ENCODE measurements at regions not wholly inside any gene's neighbourhood (a gene's known extent, or its start where the extent isn't known, plus 50 kb on each side); places are given as distances from the start of the nearest gene placed in this dataset.

GRCh38 chr4:175369087-175369486 is 443.0 kb downstream of the GPM6A start:
- TF ChIP-seq PATZ1 (CRISPR knock-in tag; IDR thresholded peaks at IDR 0.05; ENCODE audit: borderline replicate concordance) (no peak), ZNF565 (CRISPR knock-in tag; conservative IDR thresholded peaks at IDR 0.05; ENCODE audit: low read depth) (no peak), CSRNP3 (CRISPR knock-in tag; IDR thresholded peaks at IDR 0.05) (no peak), POU6F1 (CRISPR knock-in tag; IDR thresholded peaks at IDR 0.05; ENCODE audit: borderline replicate concordance, low read depth) (no peak), TSHZ2 (CRISPR knock-in tag; IDR thresholded peaks at IDR 0.05) (no peak), CSDC2 (CRISPR knock-in tag; IDR thresholded peaks at IDR 0.05) (no peak), RARB (CRISPR knock-in tag; IDR thresholded peaks at IDR 0.05) (no peak), TOX (CRISPR knock-in tag; IDR thresholded peaks at IDR 0.05; ENCODE audit: borderline replicate concordance) (no peak), ZNF8 (CRISPR knock-in tag; IDR thresholded peaks at IDR 0.05) (no peak), PPARA (CRISPR knock-in tag; IDR thresholded peaks at IDR 0.05; ENCODE audit: borderline replicate concordance) (no peak), TCF4 (CRISPR knock-in tag; IDR thresholded peaks at IDR 0.05; ENCODE audit: borderline replicate concordance) (no peak), ZFP30 (CRISPR knock-in tag; IDR thresholded peaks at IDR 0.05) (no peak), OSR1 (CRISPR knock-in tag; IDR thresholded peaks at IDR 0.05) (no peak), BACH2 (CRISPR knock-in tag; IDR thresholded peaks at IDR 0.05; ENCODE audit: borderline replicate concordance) (no peak), ZFP3 (CRISPR knock-in tag; IDR thresholded peaks at IDR 0.05) (no peak)
- no peak for ATAC-seq

- ATAC-seq, result no peak
- no peak for TF ChIP-seq ZC3H10 (CRISPR knock-in tag; IDR thresholded peaks at IDR 0.05)
- TF ChIP-seq ZNF8 (CRISPR knock-in tag; IDR thresholded peaks at IDR 0.05), result no peak
- no peak for TF ChIP-seq ISL1 (CRISPR knock-in tag; IDR thresholded peaks at IDR 0.05)
- no peak for TF ChIP-seq PPARA (CRISPR knock-in tag; IDR thresholded peaks at IDR 0.05; ENCODE audit: borderline replicate concordance)
- no peak for TF ChIP-seq TSHZ2 (CRISPR knock-in tag; IDR thresholded peaks at IDR 0.05)
- TF ChIP-seq ZNF565 (CRISPR knock-in tag; conservative IDR thresholded peaks at IDR 0.05; ENCODE audit: low read depth), result no peak
- no peak for TF ChIP-seq POU6F1 (CRISPR knock-in tag; IDR thresholded peaks at IDR 0.05; ENCODE audit: borderline replicate concordance, low read depth)
- TF ChIP-seq BACH2 (CRISPR knock-in tag; IDR thresholded peaks at IDR 0.05; ENCODE audit: borderline replicate concordance), result no peak
- TF ChIP-seq ZNF70 (CRISPR knock-in tag; IDR thresholded peaks at IDR 0.05), result no peak
- TF ChIP-seq CSDC2 (CRISPR knock-in tag; IDR thresholded peaks at IDR 0.05), result no peak
- no peak for TF ChIP-seq GLIS3 (CRISPR knock-in tag; IDR thresholded peaks at IDR 0.05)
- no peak for TF ChIP-seq OSR1 (CRISPR knock-in tag; IDR thresholded peaks at IDR 0.05)
- TF ChIP-seq ESRRG (CRISPR knock-in tag; IDR thresholded peaks at IDR 0.05), result no peak
- no peak for TF ChIP-seq CREB5 (CRISPR knock-in tag; IDR thresholded peaks at IDR 0.05; ENCODE audit: low read depth)
- no peak for TF ChIP-seq RARB (CRISPR knock-in tag; IDR thresholded peaks at IDR 0.05)
Observed at GRCh38 chr4:175371091-175371490, 441.0 kb downstream of the GPM6A start.
